Right lobe of liver (tissue), 6 donors: ENCODE measurements at regions not wholly inside any gene's neighbourhood (a gene's known extent, or its start where the extent isn't known, plus 50 kb on each side); places are given as distances from the start of the nearest gene placed in this dataset.

Source experiments
- ATAC-seq, 4 donors: fragments of 200-7000 bp; cut with Tn5 transposase; one replicate each; pipeline ENCODE4 v1.9.1; 2020; ENCODE audit warnings: mild to moderate bottlenecking in 4 of 4, moderate library complexity in 4 of 4
- DNase-seq, 3 donors: peaks; one replicate each; pipeline ENCODE4 v3.0.0-alpha.2; 2020
- H3K27ac ChIP-seq, 3 donors: fragments of 200-600 bp; one replicate each; pipeline ENCODE4 v1.8.0; 2022
- H3K27me3 ChIP-seq, 2 donors: fragments of 200-600 bp; one replicate each; pipeline ENCODE4 v1.8.0; 2022
- H3K36me3 ChIP-seq, 4 donors: fragments of 200-600 bp; sonication (generic) in 1 of 4; one replicate each; pipeline versions ENCODE4 v1.5.1 to v1.8.0; 2017 to 2022; ENCODE audit warnings: control low read depth in 1 of 4
- H3K4me1 ChIP-seq, 4 donors: fragments of 200-600 bp; sonication (generic) in 1 of 4; one replicate each; pipeline versions ENCODE4 v1.5.1 to v1.8.0; 2017 to 2022; ENCODE audit warnings: control low read depth in 1 of 4
- H3K4me3 ChIP-seq, 3 donors: fragments of 200-600 bp; one replicate each; pipeline ENCODE4 v1.8.0; 2022
- H3K9me3 ChIP-seq, 4 donors: fragments of 200-600 bp; sonication (generic) in 1 of 4; one replicate each; pipeline versions ENCODE4 v1.5.1 to v1.8.0; 2017 to 2022; ENCODE audit warnings: control low read depth in 1 of 4
- CTCF ChIP-seq, 4 donors: fragments of 200-600 bp in 3 of 4; fragments of 450-650 bp in 1 of 4; IDR thresholded peaks; one replicate each; pipeline versions ENCODE4 v1.5.1 to v1.8.0; 2016 to 2022; ENCODE audit warnings: antibody characterized with exemption in 4 of 4, mild to moderate bottlenecking in 2 of 4
- POLR2A ChIP-seq: fragments of 450-650 bp; IDR thresholded peaks from one replicate; pipeline ENCODE4 v1.6.1; 2017; ENCODE audit warnings: antibody characterized with exemption, mild to moderate bottlenecking
- WGBS: methylation state at CpG from one replicate; pipeline ENCODE4 v1.1.6; 2018; ENCODE audit warnings: low coverage, low lambda C conversion rate; ENCODE audit not compliant: insufficient coverage; ENCODE audit errors: missing lambda C conversion rate; 5-methylcytosine and 5-hydroxymethylcytosine counted together
- intact Hi-C, 2 donors: fragments of 100-400 bp; cut with DNase I; formaldehyde crosslinking; loops; one replicate each; pipeline versions ENCODE4 v1.11.2 to v1.14.1; 2022
- donor health status: DM: no; HTN: yes; CAD: no.
- donor health status: DM: no; HTN: no; CAD: no.
- donor health status: DM: no; HTN: no; CAD: no.
- donor health status: DM: no; HTN: yes; CAD: no.
- donor health status: DM: no; HTN: yes; CAD: no.

GRCh38 chr12:68435816-68436215 lies 103.7 kb upstream of the MDM1 start:
- intact Hi-C loops: no loop called here
- no peak overlapping the region for H3K4me3 ChIP-seq
- H3K9me3 ChIP-seq: peaks cover 0 to 4% (median 0%) of the 10 kb centered on the region in 4 donors
- H3K27ac ChIP-seq: no peak overlapping the region
- 89% methylated on average over 2 of the region's 2 CpGs for WGBS
- DNase-seq (no peak), ATAC-seq (no peak)
- no peaks in the 10 kb centered on the region for H3K27me3 ChIP-seq
- H3K4me1 ChIP-seq: no peaks in the 10 kb centered on the region
- H3K36me3 ChIP-seq: no peaks in the 10 kb centered on the region
- TF ChIP-seq CTCF (IDR thresholded peaks at IDR 0.05) (no peak), POLR2A (no peak)

- Histone ChIP-seq H3K4me1 (no peaks in the 10 kb centered on the region), H3K27ac (no peak overlapping the region), H3K9me3 (peaks cover 0 to 4% (median 0%) of the 10 kb centered on the region in 4 donors), H3K4me3 (no peak overlapping the region), H3K27me3 (no peaks in the 10 kb centered on the region), H3K36me3 (no peaks in the 10 kb centered on the region)
- TF ChIP-seq CTCF (IDR thresholded peaks at IDR 0.05) (no peak), POLR2A (no peak)
- ATAC-seq: no peak
- 77% methylated on average over 3 of the region's 3 CpGs for WGBS
- intact Hi-C loops: no loop called here
- DNase-seq: no peak
Observed at GRCh38 chr12:68438601-68439000, 106.4 kb upstream of the MDM1 start.

GRCh38 chr12:68439368-68440045 lies 107.3 kb upstream of the MDM1 start:
- DNase-seq (no peak), ATAC-seq (no peak)
- no peak overlapping the region for H3K4me3 ChIP-seq
- H3K27ac ChIP-seq: no peak overlapping the region
- H3K36me3 ChIP-seq: no peaks in the 10 kb centered on the region
- TF ChIP-seq CTCF (IDR thresholded peaks at IDR 0.05): no peak
- TF ChIP-seq POLR2A: no peak
- no peaks in the 10 kb centered on the region for H3K4me1 ChIP-seq
- H3K9me3 ChIP-seq: peaks cover 0 to 4% (median 0%) of the 10 kb centered on the region in 4 donors
- intact Hi-C loops: no loop called here
- 83% methylated on average over 4 of the region's 4 CpGs for WGBS
- no peaks in the 10 kb centered on the region for H3K27me3 ChIP-seq

- Histone ChIP-seq H3K9me3 (peaks cover 0 to 3% (median 0%) of the 10 kb centered on the region in 4 donors), H3K27ac (no peak overlapping the region), H3K27me3 (no peaks in the 10 kb centered on the region), H3K4me3 (no peak overlapping the region), H3K36me3 (no peaks in the 10 kb centered on the region), H3K4me1 (no peaks in the 10 kb centered on the region)
- TF ChIP-seq CTCF (IDR thresholded peaks at IDR 0.05) (no peak), POLR2A (no peak)
- intact Hi-C loops: no loop called here
- WGBS: 86% methylated on average over 2 of the region's 5 CpGs
- DNase-seq: no peak
- ATAC-seq: peak in 1 of 4 donors; percentile 43
Observed at GRCh38 chr12:68440068-68440581, 108.0 kb upstream of the MDM1 start.
